Kidney epithelial cell (primary cell): ENCODE measurements at regions not wholly inside any gene's neighbourhood (a gene's known extent, or its start where the extent isn't known, plus 50 kb on each side); places are given as distances from the start of the nearest gene placed in this dataset.

ENCODE experiments used
- DNase-seq: peaks from one replicate; pipeline ENCODE4 v3.0.0-alpha.2; 2010; ENCODE audit warnings: low read depth
- H3K27me3 ChIP-seq: 2 replicates; pipeline ENCODE4 v1.6.0; 2011; ENCODE audit warnings: low read length; ENCODE audit not compliant: control insufficient read depth, insufficient read depth
- H3K36me3 ChIP-seq: 2 replicates; pipeline ENCODE4 v1.5.1; 2011; ENCODE audit warnings: low read length; ENCODE audit not compliant: control insufficient read depth, insufficient read depth
- H3K4me3 ChIP-seq: 2 replicates; pipeline ENCODE4 v1.5.1; 2011; ENCODE audit warnings: low read depth, mild to moderate bottlenecking, control low read depth, low read length
- TF ChIP-seq, protein P1 (sequence below): IDR thresholded peaks from 2 replicates; pipeline ENCODE4 v1.5.1; 2011; ENCODE audit warnings: mild to moderate bottlenecking, moderate library complexity, low read length, control low read depth, inconsistent platforms; ENCODE audit not compliant: insufficient read depth, poor library complexity, severe bottlenecking

DNA sequence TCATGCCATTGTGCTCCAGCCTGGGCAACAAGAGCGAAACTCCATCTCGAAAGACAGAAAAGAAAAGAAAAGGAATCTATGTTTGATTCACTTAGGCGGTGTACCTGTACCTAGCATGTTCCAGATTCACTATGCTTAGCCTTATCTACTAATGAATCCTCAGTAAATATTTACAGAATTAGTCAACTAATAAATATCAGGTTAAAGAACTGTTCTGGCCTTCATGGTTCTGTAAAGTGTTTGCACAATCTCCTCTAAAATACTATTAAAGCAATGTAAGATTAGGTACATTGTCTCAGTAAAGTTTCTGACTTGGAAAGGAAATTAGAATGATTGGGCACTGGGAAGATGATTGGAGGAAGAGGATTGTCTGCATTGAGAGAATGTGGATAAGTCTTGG lies 2770.4 kb downstream of the PCDH9 start:
- H3K36me3 ChIP-seq, result no peaks in the 10 kb centered on the region
- H3K4me3 ChIP-seq, result no peak overlapping the region
- no peak for DNase-seq
- H3K27me3 ChIP-seq, result no peaks in the 10 kb centered on the region
- TF ChIP-seq, protein P1, sequence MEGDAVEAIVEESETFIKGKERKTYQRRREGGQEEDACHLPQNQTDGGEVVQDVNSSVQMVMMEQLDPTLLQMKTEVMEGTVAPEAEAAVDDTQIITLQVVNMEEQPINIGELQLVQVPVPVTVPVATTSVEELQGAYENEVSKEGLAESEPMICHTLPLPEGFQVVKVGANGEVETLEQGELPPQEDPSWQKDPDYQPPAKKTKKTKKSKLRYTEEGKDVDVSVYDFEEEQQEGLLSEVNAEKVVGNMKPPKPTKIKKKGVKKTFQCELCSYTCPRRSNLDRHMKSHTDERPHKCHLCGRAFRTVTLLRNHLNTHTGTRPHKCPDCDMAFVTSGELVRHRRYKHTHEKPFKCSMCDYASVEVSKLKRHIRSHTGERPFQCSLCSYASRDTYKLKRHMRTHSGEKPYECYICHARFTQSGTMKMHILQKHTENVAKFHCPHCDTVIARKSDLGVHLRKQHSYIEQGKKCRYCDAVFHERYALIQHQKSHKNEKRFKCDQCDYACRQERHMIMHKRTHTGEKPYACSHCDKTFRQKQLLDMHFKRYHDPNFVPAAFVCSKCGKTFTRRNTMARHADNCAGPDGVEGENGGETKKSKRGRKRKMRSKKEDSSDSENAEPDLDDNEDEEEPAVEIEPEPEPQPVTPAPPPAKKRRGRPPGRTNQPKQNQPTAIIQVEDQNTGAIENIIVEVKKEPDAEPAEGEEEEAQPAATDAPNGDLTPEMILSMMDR, result no peak

DNA sequence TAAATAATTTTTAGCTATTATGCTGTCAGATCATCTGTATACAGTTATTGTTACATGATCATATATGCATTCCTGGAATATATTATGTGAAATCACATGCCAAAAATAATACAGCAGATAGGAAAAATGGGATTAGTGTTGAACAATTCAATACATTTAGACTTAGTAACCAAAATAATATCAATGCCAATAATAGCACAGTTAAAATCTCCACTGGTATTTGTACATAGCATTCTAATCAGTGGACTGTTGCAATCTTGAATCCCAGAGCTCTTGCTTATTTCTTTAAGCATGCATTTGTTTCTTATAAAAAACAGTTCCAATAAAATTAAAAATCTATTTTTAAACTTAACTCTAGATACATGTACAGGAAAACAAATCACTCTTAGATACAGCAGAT lies 2772.2 kb downstream of the PCDH9 start:
- DNase-seq, result no peak
- TF ChIP-seq, protein P1, result no peak
- Histone ChIP-seq H3K27me3 (no peaks in the 10 kb centered on the region), H3K36me3 (no peaks in the 10 kb centered on the region), H3K4me3 (no peak overlapping the region)

DNA sequence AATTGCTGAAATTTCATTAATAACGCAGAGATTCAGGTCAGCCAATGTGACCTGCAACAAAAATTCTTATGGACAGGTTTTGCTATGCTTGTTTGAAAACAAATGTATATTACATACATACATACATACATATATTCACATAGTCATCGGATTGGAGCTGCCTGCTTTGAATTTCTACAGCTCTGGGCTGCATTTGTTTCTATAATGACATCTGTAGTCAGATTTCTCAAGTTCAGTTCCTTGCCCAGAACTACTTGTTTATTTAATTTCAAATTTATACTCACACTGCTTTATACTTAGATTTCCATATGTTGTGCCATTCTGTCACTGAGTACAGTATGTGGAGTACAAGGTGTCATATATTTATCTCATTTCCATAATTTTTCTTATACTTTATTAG lies 2775.0 kb downstream of the PCDH9 start:
- H3K4me3 ChIP-seq, result no peak overlapping the region
- no peak for DNase-seq
- no peaks in the 10 kb centered on the region for H3K36me3 ChIP-seq
- TF ChIP-seq, protein P1, result no peak
- H3K27me3 ChIP-seq, result no peaks in the 10 kb centered on the region

DNA sequence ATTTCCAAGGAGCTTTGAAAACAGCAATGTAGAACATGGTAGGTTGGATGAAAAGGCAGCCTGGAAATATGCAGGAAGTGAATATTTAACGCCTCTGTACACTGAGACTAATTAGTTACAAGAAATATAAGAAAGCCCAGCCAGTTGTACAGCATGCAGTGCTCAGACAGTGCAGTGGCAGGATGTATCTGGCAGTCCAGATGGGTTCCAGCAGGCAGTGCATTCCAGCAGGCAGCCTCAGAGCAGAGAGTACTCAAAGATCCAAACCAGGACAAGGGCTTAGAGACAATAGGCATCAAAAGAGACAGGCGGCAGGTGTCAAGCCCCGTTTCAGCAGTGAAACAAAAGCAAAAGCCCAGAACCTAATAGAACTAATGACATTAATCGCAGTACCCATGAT lies 2776.3 kb downstream of the PCDH9 start:
- Histone ChIP-seq H3K27me3 (no peaks in the 10 kb centered on the region), H3K4me3 (no peak overlapping the region), H3K36me3 (no peaks in the 10 kb centered on the region)
- no peak for DNase-seq
- TF ChIP-seq, protein P1, result no peak

DNA sequence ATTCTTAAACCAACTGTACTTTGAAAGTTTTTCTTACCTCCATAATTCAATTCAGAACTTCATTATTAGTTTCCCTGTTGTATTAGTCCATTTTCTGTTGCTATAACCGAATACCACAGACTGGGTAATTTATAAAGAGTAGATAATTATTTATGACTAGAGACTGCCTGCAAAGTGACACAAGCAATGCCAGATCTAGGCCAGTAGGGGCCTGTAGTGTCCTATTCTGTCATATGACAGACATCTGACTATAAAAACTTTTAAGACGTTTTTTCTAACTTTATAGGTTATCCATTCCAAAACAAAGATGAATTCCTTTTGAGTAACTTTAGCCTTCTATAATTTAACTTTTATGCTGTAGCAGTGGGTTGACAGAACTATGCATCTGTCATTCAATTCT lies 2783.8 kb downstream of the PCDH9 start:
- no peak overlapping the region for H3K4me3 ChIP-seq
- no peaks in the 10 kb centered on the region for H3K36me3 ChIP-seq
- TF ChIP-seq, protein P1, result peak; percentile 51
- H3K27me3 ChIP-seq, result no peaks in the 10 kb centered on the region
- no peak for DNase-seq

DNA sequence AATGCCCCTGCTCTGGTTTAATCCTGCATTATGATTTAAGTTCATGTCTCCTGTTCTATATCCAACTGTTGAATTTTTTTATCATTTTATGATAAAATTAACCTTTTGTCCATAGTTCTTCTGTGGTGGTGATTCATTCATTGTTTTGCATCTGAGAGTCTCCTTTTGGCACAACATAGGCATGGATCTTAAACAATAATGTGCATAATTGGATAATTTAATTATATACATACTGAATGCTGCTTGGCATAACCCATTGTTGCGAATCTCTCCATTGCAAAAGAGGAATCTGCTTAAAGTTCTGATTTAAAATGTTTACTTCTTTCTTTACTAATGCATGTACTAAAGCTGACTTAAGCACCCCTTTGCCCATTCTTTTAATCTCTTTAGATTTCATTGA lies 2788.4 kb downstream of the PCDH9 start:
- no peaks in the 10 kb centered on the region for H3K27me3 ChIP-seq
- no peak for DNase-seq
- no peaks in the 10 kb centered on the region for H3K36me3 ChIP-seq
- TF ChIP-seq, protein P1, result no peak
- H3K4me3 ChIP-seq, result no peak overlapping the region
